ENCODE measurements at regions not wholly inside any gene's neighbourhood (a gene's known extent, or its start where the extent isn't known, plus 50 kb on each side); places are given as distances from the start of the nearest gene placed in this dataset.

GRCh38 chr3:35383719-35384555 is 255.4 kb upstream of the ARPP21 start:
- TF ChIP-seq CTCF (IDR thresholded peaks at IDR 0.05): no peak
- no peak for TF ChIP-seq POLR2A (IDR thresholded peaks at IDR 0.05)
